Esophagus (tissue), 2 donors: ENCODE measurements at regions not wholly inside any gene's neighbourhood (a gene's known extent, or its start where the extent isn't known, plus 50 kb on each side); places are given as distances from the start of the nearest gene placed in this dataset.

Experiments used
- H3K27ac ChIP-seq, 2 donors: one replicate each; pipeline ENCODE4 v1.5.1; 2013; ENCODE audit warnings: low read depth in 2 of 2, mild to moderate bottlenecking in 2 of 2, inconsistent platforms in 1 of 2, low read length in 1 of 2, moderate library complexity in 1 of 2
- H3K27me3 ChIP-seq, 2 donors: one replicate each; pipeline ENCODE4 v1.6.1; 2013; ENCODE audit warnings: low read length in 2 of 2, control low read depth in 1 of 2, mild to moderate bottlenecking in 1 of 2; ENCODE audit not compliant: insufficient read depth in 2 of 2, control insufficient read depth in 1 of 2
- H3K36me3 ChIP-seq, 2 donors: one replicate each; pipeline ENCODE4 v1.6.1; 2013; ENCODE audit warnings: low read length in 1 of 2; ENCODE audit not compliant: control insufficient read depth in 2 of 2, insufficient read depth in 2 of 2
- H3K4me1 ChIP-seq, 2 donors: one replicate each; pipeline ENCODE4 v1.6.1; 2013; ENCODE audit warnings: low read length in 1 of 2; ENCODE audit not compliant: control insufficient read depth in 2 of 2, insufficient read depth in 2 of 2
- H3K4me3 ChIP-seq, 2 donors: one replicate each; pipeline ENCODE4 v1.5.1; 2013; ENCODE audit warnings: low read length in 2 of 2, mild to moderate bottlenecking in 2 of 2, low read depth in 1 of 2, moderate library complexity in 1 of 2
- H3K9me3 ChIP-seq, 2 donors: one replicate each; pipeline ENCODE4 v1.6.1; 2013; ENCODE audit warnings: mild to moderate bottlenecking in 2 of 2, low read depth in 1 of 2, low read length in 1 of 2, moderate library complexity in 1 of 2; ENCODE audit not compliant: control insufficient read depth in 2 of 2, insufficient read depth in 1 of 2
- WGBS, 2 donors: extraction: QIAGEN DNeasy Blood & Tissue Kit; methylation state at CpG; one replicate each; pipeline ENCODE4 v1.1.7; 2013; 5-methylcytosine and 5-hydroxymethylcytosine counted together
- donor health status: healthy with polysubstance abuse.
- donor health status: Bipolar disorder and iron deficiency.

- Histone ChIP-seq H3K27ac (no peak overlapping the region), H3K9me3 (no peaks in the 10 kb centered on the region), H3K4me3 (no peak overlapping the region), H3K36me3 (no peaks in the 10 kb centered on the region), H3K4me1 (no peaks in the 10 kb centered on the region), H3K27me3 (no peaks in the 10 kb centered on the region)
These were observed 103.3 kb upstream of the VRK2 start for GRCh38 chr2:57943315-57943714.

GRCh38 chr2:57947398-57947797, 99.2 kb upstream of the VRK2 start:
- Histone ChIP-seq H3K9me3 (no peaks in the 10 kb centered on the region), H3K4me1 (no peaks in the 10 kb centered on the region), H3K27ac (no peak overlapping the region), H3K27me3 (no peaks in the 10 kb centered on the region), H3K4me3 (no peak overlapping the region), H3K36me3 (no peaks in the 10 kb centered on the region)

GRCh38 chr2:57954020-57954419, 92.6 kb upstream of the VRK2 start:
- 88 to 93% methylated on average over 1 of the region's 1 CpG for WGBS, 2 donors
- Histone ChIP-seq H3K27ac (no peak overlapping the region), H3K27me3 (no peaks in the 10 kb centered on the region), H3K36me3 (no peaks in the 10 kb centered on the region), H3K4me1 (no peaks in the 10 kb centered on the region), H3K9me3 (no peaks in the 10 kb centered on the region), H3K4me3 (no peak overlapping the region)

DNA sequence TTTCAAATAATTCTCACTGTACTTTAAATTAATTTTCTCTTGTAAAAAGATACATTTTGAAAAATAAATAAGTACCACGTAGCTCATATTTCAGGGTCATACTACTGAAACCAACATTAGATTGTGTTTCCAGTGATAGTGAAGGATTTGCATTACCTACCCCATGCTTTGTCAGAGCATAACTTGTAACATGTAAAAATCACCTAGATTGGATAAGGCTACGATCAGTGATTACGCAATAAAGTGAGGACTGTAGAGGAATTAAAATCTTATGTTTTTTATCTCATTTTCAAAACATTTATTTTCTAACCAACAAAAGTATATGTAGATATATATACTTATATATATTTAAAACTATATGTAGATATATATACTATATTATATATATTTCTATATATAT, 89.4 kb upstream of the VRK2 start:
- 77 to 94% methylated on average over 3 of the region's 3 CpGs for WGBS, 2 donors
- Histone ChIP-seq H3K27me3 (no peaks in the 10 kb centered on the region), H3K36me3 (no peaks in the 10 kb centered on the region), H3K27ac (no peak overlapping the region), H3K9me3 (no peaks in the 10 kb centered on the region), H3K4me1 (no peaks in the 10 kb centered on the region), H3K4me3 (no peak overlapping the region)

GRCh38 chr2:57959390-57959789, 87.2 kb upstream of the VRK2 start:
- WGBS, 2 donors = 77 to 81% methylated on average over 7 of the region's 7 CpGs
- no peak overlapping the region for H3K27ac ChIP-seq
- H3K27me3 ChIP-seq = no peaks in the 10 kb centered on the region
- H3K4me1 ChIP-seq = no peaks in the 10 kb centered on the region
- no peaks in the 10 kb centered on the region for H3K36me3 ChIP-seq
- H3K9me3 ChIP-seq = no peaks in the 10 kb centered on the region
- no peak overlapping the region for H3K4me3 ChIP-seq

DNA sequence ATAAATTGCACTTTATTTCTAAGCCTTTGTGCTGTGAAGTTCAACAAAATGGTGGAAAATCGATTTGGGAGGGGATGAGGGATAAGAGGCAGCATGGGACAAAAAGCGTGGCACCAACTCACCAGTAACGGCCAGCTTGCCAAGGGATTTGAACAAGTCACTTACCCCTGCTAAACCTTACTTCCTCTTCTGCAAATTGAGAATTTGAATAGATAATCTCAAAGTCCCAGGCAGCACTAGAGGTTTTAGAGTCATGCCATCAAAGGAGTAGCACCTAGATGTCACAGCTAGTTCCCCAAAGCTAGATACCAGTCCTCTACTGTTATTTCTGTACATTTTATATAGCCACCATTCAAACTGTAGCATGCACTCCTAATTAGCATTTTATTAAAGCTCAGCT, 83.7 kb upstream of the VRK2 start:
- Histone ChIP-seq H3K4me1 (no peaks in the 10 kb centered on the region), H3K9me3 (no peaks in the 10 kb centered on the region)
- 81 to 92% methylated on average over 3 of the region's 3 CpGs for WGBS, 2 donors

GRCh38 chr2:57965219-57965618, 81.4 kb upstream of the VRK2 start:
- no peaks in the 10 kb centered on the region for H3K4me1 ChIP-seq
- no peak overlapping the region for H3K27ac ChIP-seq
- no peak overlapping the region for H3K4me3 ChIP-seq
- no peaks in the 10 kb centered on the region for H3K36me3 ChIP-seq
- no peaks in the 10 kb centered on the region for H3K27me3 ChIP-seq
- WGBS, 2 donors = 93 to 100% methylated on average over 1 of the region's 1 CpG
- no peaks in the 10 kb centered on the region for H3K9me3 ChIP-seq

More for the DNA sequence above, 83.7 kb upstream of the VRK2 start:
- Histone ChIP-seq H3K36me3 (no peaks in the 10 kb centered on the region), H3K4me3 (no peak overlapping the region), H3K27ac (no peak overlapping the region), H3K27me3 (no peaks in the 10 kb centered on the region)

- Histone ChIP-seq H3K36me3 (no peaks in the 10 kb centered on the region), H3K9me3 (no peaks in the 10 kb centered on the region), H3K27ac (no peak overlapping the region), H3K4me1 (no peaks in the 10 kb centered on the region), H3K4me3 (no peak overlapping the region), H3K27me3 (no peaks in the 10 kb centered on the region)
- WGBS, 2 donors = 96% methylated on average over 1 of the region's 1 CpG
These were observed 80.6 kb upstream of the VRK2 start for GRCh38 chr2:57965961-57966360.

GRCh38 chr2:57973621-57974186, 72.9 kb upstream of the VRK2 start:
- H3K4me1 ChIP-seq = no peaks in the 10 kb centered on the region
- H3K9me3 ChIP-seq = no peaks in the 10 kb centered on the region
- WGBS, 2 donors = 87% methylated on average over 2 of the region's 2 CpGs
- H3K27me3 ChIP-seq = no peaks in the 10 kb centered on the region
- H3K36me3 ChIP-seq = no peaks in the 10 kb centered on the region
- H3K4me3 ChIP-seq = no peak overlapping the region
- H3K27ac ChIP-seq = no peak overlapping the region

DNA sequence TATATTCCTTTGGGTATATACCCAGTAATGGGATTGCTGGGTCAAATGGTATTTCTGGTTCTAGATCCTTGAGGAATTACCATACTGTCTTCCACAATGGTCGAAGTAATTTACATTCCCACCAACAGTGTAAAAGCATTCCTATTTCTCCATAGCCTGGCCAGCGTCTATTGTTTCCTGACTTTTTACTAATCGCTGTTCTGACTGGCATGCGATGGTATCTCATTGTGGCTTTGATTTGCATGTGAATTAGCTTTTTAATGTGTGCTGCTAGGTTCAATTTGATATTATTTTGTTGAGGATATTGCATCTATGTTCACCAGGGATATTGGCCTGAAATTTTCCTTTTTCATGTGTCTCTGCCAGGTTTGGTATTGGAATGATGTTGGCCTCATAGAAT, 67.4 kb upstream of the VRK2 start:
- WGBS, 2 donors = 84 to 91% methylated on average over 4 of the region's 4 CpGs
- Histone ChIP-seq H3K4me3 (no peak overlapping the region), H3K4me1 (no peaks in the 10 kb centered on the region), H3K9me3 (no peaks in the 10 kb centered on the region), H3K27ac (no peak overlapping the region), H3K27me3 (no peaks in the 10 kb centered on the region), H3K36me3 (no peaks in the 10 kb centered on the region)
